GM12878 (cell line): ENCODE measurements at regions not wholly inside any gene's neighbourhood (a gene's known extent, or its start where the extent isn't known, plus 50 kb on each side); places are given as distances from the start of the nearest gene placed in this dataset.

ENCODE experiments used
- ATAC-seq: fragments of 200-7000 bp; cut with Tn5 transposase; 3 replicates; pipeline ENCODE4 v1.9.1; 2020; ENCODE audit warnings: mild to moderate bottlenecking, moderate library complexity
- BruUV-seq: library from RNA; stranded (reverse); fragments of 400-500 nt; replicated peaks from 2 replicates; lab custom pipeline; 2021; lab: Mats Ljungman, UMichigan
- CTCF ChIA-PET: fragments of 300-600 bp; sonication (Branson Sonifier 250); formaldehyde crosslinking; extraction: SDS; loops from one replicate; lab custom pipeline; 2021; ENCODE audit warnings: inconsistent platforms; lab: Yijun Ruan, JAX
- POLR2A ChIA-PET: fragments of 350-600 bp; formaldehyde crosslinking; extraction: SDS; loops from one replicate; lab custom pipeline; 2021; ENCODE audit warnings: inconsistent platforms; lab: Charles Lee
- RAD21 ChIA-PET: fragments of 300-600 bp; sonication (Branson Sonifier 250); formaldehyde crosslinking; loops from one replicate; lab custom pipeline; 2023; ENCODE audit warnings: antibody characterized with exemption; ENCODE audit not compliant: unreplicated experiment; lab: Charles Lee
- SMC1A ChIA-PET: fragments of 300-600 bp; sonication (Branson Sonifier 250); formaldehyde crosslinking; loops from one replicate; lab custom pipeline; 2023; ENCODE audit not compliant: unreplicated experiment, uncharacterized antibody; lab: Charles Lee
- DNase-seq: peaks from one replicate; pipeline ENCODE4 v3.0.0-alpha.2; 2011; ENCODE audit warnings: low read depth, low spot score
- FAIRE-seq: peaks from 3 replicates; lab custom pipeline; 2011; peaks lifted over from hg19 to GRCh38; lab: Jason Lieb, UNC
- H2AFZ ChIP-seq: 2 replicates; pipeline ENCODE4 v1.6.0; 2011; ENCODE audit warnings: low read depth, low read length, control low read depth; ENCODE audit not compliant: control insufficient read depth
- H3K27ac ChIP-seq: 2 replicates; pipeline ENCODE4 v1.5.1; 2011; ENCODE audit warnings: control low read depth; ENCODE audit not compliant: control insufficient read depth, insufficient read depth
- H3K27me3 ChIP-seq, 2 experiments: replicated peaks in 1 of 2; 2 replicates each; pipeline versions ENCODE4 v1.6.0 to v1.6.1; 2011; ENCODE audit warnings: low read length in 1 of 2; ENCODE audit not compliant: control insufficient read depth in 2 of 2, insufficient read depth in 2 of 2
- H3K36me3 ChIP-seq, 2 experiments: 2 replicates each; pipeline ENCODE4 v1.5.1; 2011; ENCODE audit warnings: low read length in 1 of 2; ENCODE audit not compliant: control insufficient read depth in 2 of 2, insufficient read depth in 2 of 2
- H3K4me1 ChIP-seq: 2 replicates; pipeline ENCODE4 v1.6.1; 2011; ENCODE audit warnings: mild to moderate bottlenecking, low read length, moderate library complexity, mixed read lengths; ENCODE audit not compliant: control insufficient read depth, insufficient read depth
- H3K4me2 ChIP-seq: 2 replicates; pipeline ENCODE4 v1.6.0; 2011; ENCODE audit warnings: control low read depth; ENCODE audit not compliant: control insufficient read depth, insufficient read depth
- H3K4me3 ChIP-seq: fragments of 200-600 bp; sonication (generic); 2 replicates; pipeline ENCODE4 v1.5.1; 2016
- H3K79me2 ChIP-seq: 2 replicates; pipeline ENCODE4 v1.6.0; 2011; ENCODE audit warnings: low read length; ENCODE audit not compliant: control insufficient read depth, insufficient read depth
- H3K9ac ChIP-seq: 2 replicates; pipeline ENCODE4 v1.8.0; 2011; ENCODE audit warnings: low read length, control low read depth, mixed read lengths; ENCODE audit not compliant: control insufficient read depth, insufficient read depth
- H3K9me3 ChIP-seq: replicated peaks from 3 replicates; pipeline ENCODE4 v1.5.1; 2011; ENCODE audit warnings: mild to moderate bottlenecking, low read length; ENCODE audit not compliant: control insufficient read depth, insufficient read depth
- H4K20me1 ChIP-seq: 2 replicates; pipeline ENCODE4 v1.6.0; 2011; ENCODE audit not compliant: control insufficient read depth, insufficient read depth
- BHLHE40 ChIP-seq, 2 experiments: fragments of 450-650 bp in 1 of 2; IDR thresholded peaks; 2 replicates each; pipeline ENCODE4 v1.6.1; 2011 to 2017; ENCODE audit warnings: low read depth in 2 of 2, borderline replicate concordance in 1 of 2, improper control_type of control experiment in 1 of 2, low read length in 1 of 2, mild to moderate bottlenecking in 1 of 2
- ETV6 ChIP-seq, 2 experiments: fragments of 450-650 bp in 1 of 2; IDR thresholded peaks in 1 of 2; conservative IDR thresholded peaks in 1 of 2; 2 replicates each; pipeline ENCODE4 v1.6.1; 2014; ENCODE audit warnings: antibody characterized with exemption in 1 of 2, borderline replicate concordance in 1 of 2, low read depth in 1 of 2, mild to moderate bottlenecking in 1 of 2, moderate library complexity in 1 of 2
- IRF3 ChIP-seq: fragments of 450-650 bp; IDR thresholded peaks from 2 replicates; pipeline ENCODE4 v1.6.1; 2014; ENCODE audit warnings: mild to moderate bottlenecking
- IRF4 ChIP-seq: IDR thresholded peaks from 2 replicates; pipeline ENCODE4 v1.6.1; 2011; ENCODE audit warnings: low read depth, low read length
- MTA2 ChIP-seq: fragments of 450-650 bp; IDR thresholded peaks from 2 replicates; pipeline ENCODE4 v1.6.1; 2016; ENCODE audit warnings: low read depth, mild to moderate bottlenecking, moderate library complexity
- SIX5 ChIP-seq: IDR thresholded peaks from 2 replicates; pipeline ENCODE4 v1.6.1; 2011; ENCODE audit warnings: mild to moderate bottlenecking, low read depth, low read length, moderate library complexity; ENCODE audit not compliant: severe bottlenecking
- SMC3 ChIP-seq: IDR thresholded peaks from 2 replicates; pipeline ENCODE4 v1.6.1; 2011; ENCODE audit warnings: low read length, improper control_type of control experiment, borderline replicate concordance
- SUPT20H ChIP-seq: IDR thresholded peaks from 2 replicates; pipeline ENCODE4 v1.6.1; 2011; ENCODE audit warnings: low read depth, mild to moderate bottlenecking, low read length, moderate library complexity, borderline replicate concordance; ENCODE audit not compliant: control insufficient read depth
- ZBTB11 ChIP-seq: fragments of 450-650 bp; formaldehyde crosslinking; IDR thresholded peaks from 2 replicates; pipeline ENCODE4 v1.5.0; 2022; ENCODE audit warnings: mild to moderate bottlenecking, missing genetic modification characterization
- WGBS: methylation state at CpG from one replicate; pipeline ENCODE4 v1.1.6; 2016; ENCODE audit warnings: low lambda C conversion rate; ENCODE audit not compliant: insufficient replicate concordance, insufficient coverage; ENCODE audit errors: missing lambda C conversion rate; 5-methylcytosine and 5-hydroxymethylcytosine counted together
- in situ Hi-C: fragments of 300-500 bp; cut with MboI; formaldehyde crosslinking; loops from 9 replicates; pipeline ENCODE4 v1.14.3; 2018; ENCODE audit warnings: mixed read lengths
- intact Hi-C: fragments of 100-400 bp; cut with micrococcal nuclease; formaldehyde crosslinking; loops from one replicate; pipeline ENCODE4 v1.14.2; 2022; ENCODE audit not compliant: unreplicated experiment

- TF ChIP-seq ZBTB11 = no peak
- no peak for TF ChIP-seq MTA2
- no peak for TF ChIP-seq SMC3
- no peak for TF ChIP-seq SUPT20H
- TF ChIP-seq IRF4 = no peak
Observed at GRCh38 chr18:2192562-2192961, 378.7 kb downstream of the METTL4 start (continued).

GRCh38 chr18:2197946-2198345, 373.4 kb downstream of the METTL4 start:
- DNase-seq = no peak
- intact Hi-C loops (no loop called here), in situ Hi-C loops (no loop called here)
- ChIA-PET CTCF (no interaction called here), POLR2A (no interaction called here), RAD21 (no interaction called here), SMC1A (no interaction called here)
- no peak overlapping the region for H3K4me2 ChIP-seq
- H3K36me3 ChIP-seq = no peaks in the 10 kb centered on the region
- no peak overlapping the region for H3K4me3 ChIP-seq
- no peak overlapping the region for H2AFZ ChIP-seq
- no peak for FAIRE-seq
- no peak overlapping the region for H3K9ac ChIP-seq
- no peaks in the 10 kb centered on the region for H3K79me2 ChIP-seq
- no peaks in the 10 kb centered on the region for H4K20me1 ChIP-seq
- H3K27me3 ChIP-seq = no peaks in the 10 kb centered on the region
- no peak for ATAC-seq
- H3K4me1 ChIP-seq = no peaks in the 10 kb centered on the region
- no TSS peak for BruUV-seq
- H3K9me3 ChIP-seq = no peaks in the 10 kb centered on the region
- no peak for TF ChIP-seq IRF3
- no peak for TF ChIP-seq BHLHE40 (IDR thresholded peaks at IDR 0.05; ENCODE audit: borderline replicate concordance in 1 of 2, low read depth in 2 of 2, low read length in 1 of 2)
- no peak for TF ChIP-seq ETV6 (conservative IDR thresholded peaks at IDR 0.05 in 1 of 2, IDR thresholded peaks at IDR 0.05 in 1 of 2; ENCODE audit: borderline replicate concordance in 1 of 2, low read depth in 1 of 2)
- no peak for TF ChIP-seq SIX5
- no peak overlapping the region for H3K27ac ChIP-seq
- 28% methylated on average over 4 of the region's 4 CpGs for WGBS
